ENCODE measurements at regions not wholly inside any gene's neighbourhood (a gene's known extent, or its start where the extent isn't known, plus 50 kb on each side); places are given as distances from the start of the nearest gene placed in this dataset.

DNA sequence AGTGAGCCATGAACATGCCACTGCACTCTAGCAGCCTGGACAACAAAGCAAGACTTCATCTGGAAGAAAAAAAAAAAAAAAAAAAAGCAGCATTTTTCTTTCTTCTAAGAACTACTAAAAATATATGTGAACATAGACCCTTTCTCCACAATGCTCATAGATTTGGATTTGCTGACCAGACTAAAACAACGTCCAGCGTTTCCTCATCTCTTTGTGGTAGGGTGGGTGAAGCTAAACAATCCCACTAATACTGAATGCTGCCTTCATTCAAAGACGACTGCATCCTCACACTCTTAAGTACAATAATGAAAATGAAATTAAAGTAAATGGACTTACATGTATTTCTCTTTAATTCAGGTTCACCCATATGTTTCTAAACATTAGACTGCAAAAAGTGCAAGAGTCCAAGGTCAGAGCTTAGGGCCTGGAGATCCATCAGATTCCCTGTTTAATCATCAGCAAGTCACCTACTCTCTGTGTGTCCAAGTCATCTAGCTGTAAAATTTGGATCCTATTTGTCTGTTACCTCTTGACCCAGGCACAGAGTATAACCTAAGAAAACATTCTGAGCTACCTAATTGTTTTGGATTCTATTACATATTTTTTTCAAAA lies 99.4 kb upstream of the NHSL1 start:
- no peak overlapping the region for H3K4me3 ChIP-seq (replicated peaks; ENCODE audit: low read depth, low read length)
- TF ChIP-seq, protein P1, sequence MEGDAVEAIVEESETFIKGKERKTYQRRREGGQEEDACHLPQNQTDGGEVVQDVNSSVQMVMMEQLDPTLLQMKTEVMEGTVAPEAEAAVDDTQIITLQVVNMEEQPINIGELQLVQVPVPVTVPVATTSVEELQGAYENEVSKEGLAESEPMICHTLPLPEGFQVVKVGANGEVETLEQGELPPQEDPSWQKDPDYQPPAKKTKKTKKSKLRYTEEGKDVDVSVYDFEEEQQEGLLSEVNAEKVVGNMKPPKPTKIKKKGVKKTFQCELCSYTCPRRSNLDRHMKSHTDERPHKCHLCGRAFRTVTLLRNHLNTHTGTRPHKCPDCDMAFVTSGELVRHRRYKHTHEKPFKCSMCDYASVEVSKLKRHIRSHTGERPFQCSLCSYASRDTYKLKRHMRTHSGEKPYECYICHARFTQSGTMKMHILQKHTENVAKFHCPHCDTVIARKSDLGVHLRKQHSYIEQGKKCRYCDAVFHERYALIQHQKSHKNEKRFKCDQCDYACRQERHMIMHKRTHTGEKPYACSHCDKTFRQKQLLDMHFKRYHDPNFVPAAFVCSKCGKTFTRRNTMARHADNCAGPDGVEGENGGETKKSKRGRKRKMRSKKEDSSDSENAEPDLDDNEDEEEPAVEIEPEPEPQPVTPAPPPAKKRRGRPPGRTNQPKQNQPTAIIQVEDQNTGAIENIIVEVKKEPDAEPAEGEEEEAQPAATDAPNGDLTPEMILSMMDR (IDR thresholded peaks at IDR 0.05; ENCODE audit: insufficient read depth, low read length, poor library complexity, severe bottlenecking), result no peak
- H3K27me3 ChIP-seq (replicated peaks; ENCODE audit: control insufficient read depth, insufficient read depth, low read length), result no peaks in the 10 kb centered on the region; the same call in 1 of the 2 replicates
- H3K36me3 ChIP-seq (ENCODE audit: control insufficient read depth, insufficient read depth, low read length), result no peaks in the 10 kb centered on the region
- no peak for DNase-seq (ENCODE audit: extremely low read depth, insufficient read length)

- H3K4me3 ChIP-seq (replicated peaks; ENCODE audit: low read depth, low read length), result no peak overlapping the region
- TF ChIP-seq, protein P1 (IDR thresholded peaks at IDR 0.05; ENCODE audit: insufficient read depth, low read length, poor library complexity, severe bottlenecking), result no peak
- no peaks in the 10 kb centered on the region; the same call in 1 of the 2 replicates for H3K27me3 ChIP-seq (replicated peaks; ENCODE audit: control insufficient read depth, insufficient read depth, low read length)
- DNase-seq (ENCODE audit: extremely low read depth, insufficient read length), result no peak
- no peaks in the 10 kb centered on the region for H3K36me3 ChIP-seq (ENCODE audit: control insufficient read depth, insufficient read depth, low read length)
These were observed 101.0 kb upstream of the NHSL1 start for GRCh38 chr6:138600261-138600660.

GRCh38 chr6:138600726-138601125 lies 101.4 kb upstream of the NHSL1 start:
- Histone ChIP-seq H3K27me3 (replicated peaks; ENCODE audit: control insufficient read depth, insufficient read depth, low read length) (no peaks in the 10 kb centered on the region; the same call in 1 of the 2 replicates), H3K36me3 (ENCODE audit: control insufficient read depth, insufficient read depth, low read length) (no peaks in the 10 kb centered on the region), H3K4me3 (replicated peaks; ENCODE audit: low read depth, low read length) (no peak overlapping the region)
- DNase-seq (ENCODE audit: extremely low read depth, insufficient read length), result no peak
- TF ChIP-seq, protein P1 (IDR thresholded peaks at IDR 0.05; ENCODE audit: insufficient read depth, low read length, poor library complexity, severe bottlenecking), result no peak

DNA sequence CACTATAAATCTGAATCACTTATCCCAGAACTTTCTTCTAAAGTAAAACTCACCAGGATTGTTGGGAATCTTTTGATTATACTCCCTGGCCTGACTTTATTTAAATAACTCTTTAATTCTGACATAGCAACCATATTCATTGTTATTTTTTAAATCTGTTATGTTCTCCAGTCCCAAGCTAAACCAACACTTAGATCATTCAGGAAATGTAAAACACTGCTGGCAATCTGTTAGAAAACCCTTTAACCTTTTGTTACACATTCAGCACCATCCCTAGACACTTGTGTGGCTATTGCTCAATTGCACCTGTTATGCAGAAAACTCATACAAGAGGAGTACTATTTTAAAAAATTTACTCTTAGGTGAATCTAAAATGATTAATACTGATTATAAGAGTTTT lies 101.8 kb upstream of the NHSL1 start:
- no peak overlapping the region for H3K4me3 ChIP-seq (replicated peaks; ENCODE audit: low read depth, low read length)
- no peaks in the 10 kb centered on the region for H3K36me3 ChIP-seq (ENCODE audit: control insufficient read depth, insufficient read depth, low read length)
- H3K27me3 ChIP-seq (replicated peaks; ENCODE audit: control insufficient read depth, insufficient read depth, low read length), result no peaks in the 10 kb centered on the region; the same call in none of the 2 replicates
- DNase-seq (ENCODE audit: extremely low read depth, insufficient read length), result no peak
- TF ChIP-seq, protein P1 (IDR thresholded peaks at IDR 0.05; ENCODE audit: insufficient read depth, low read length, poor library complexity, severe bottlenecking), result no peak

GRCh38 chr6:138605958-138606357 lies 106.7 kb upstream of the NHSL1 start:
- Histone ChIP-seq H3K36me3 (ENCODE audit: control insufficient read depth, insufficient read depth, low read length) (no peaks in the 10 kb centered on the region), H3K27me3 (replicated peaks; ENCODE audit: control insufficient read depth, insufficient read depth, low read length) (no peaks in the 10 kb centered on the region; the same call in none of the 2 replicates), H3K4me3 (replicated peaks; ENCODE audit: low read depth, low read length) (no peak overlapping the region)
- no peak for DNase-seq (ENCODE audit: extremely low read depth, insufficient read length)
- TF ChIP-seq, protein P1 (IDR thresholded peaks at IDR 0.05; ENCODE audit: insufficient read depth, low read length, poor library complexity, severe bottlenecking), result no peak

Data from GM06990 (cell line).